HepG2 (cell line): ENCODE measurements at regions not wholly inside any gene's neighbourhood (a gene's known extent, or its start where the extent isn't known, plus 50 kb on each side); places are given as distances from the start of the nearest gene placed in this dataset.

Source experiments
- EZH2 ChIP-seq: conservative IDR thresholded peaks from 2 replicates; pipeline ENCODE4 v1.6.1; 2012; ENCODE audit warnings: mild to moderate bottlenecking, low read depth, low read length, moderate library complexity
- JUNB ChIP-seq: sonication (generic); formaldehyde crosslinking; IDR thresholded peaks from 2 replicates; pipeline ENCODE4 v1.8.0; 2022; ENCODE audit warnings: missing genetic modification reagents, mild to moderate bottlenecking, borderline replicate concordance
- MAFF ChIP-seq: IDR thresholded peaks from 2 replicates; pipeline ENCODE4 v1.6.1; 2011; ENCODE audit warnings: low read depth, low read length, improper control_type of control experiment
- MXD4 ChIP-seq: IDR thresholded peaks from 2 replicates; pipeline ENCODE4 v1.6.1; 2016; ENCODE audit warnings: mild to moderate bottlenecking, missing biosample characterization, missing genetic modification reagents
- NFIC ChIP-seq: IDR thresholded peaks from 2 replicates; pipeline ENCODE4 v1.6.1; 2012; ENCODE audit warnings: mild to moderate bottlenecking, low read length, inconsistent platforms
- RAD21 ChIP-seq: fragments of 450-650 bp; formaldehyde crosslinking; IDR thresholded peaks from 2 replicates; pipeline ENCODE4 v1.5.0; 2020; ENCODE audit warnings: mild to moderate bottlenecking
- SETDB1 ChIP-seq: sonication (generic); formaldehyde crosslinking; IDR thresholded peaks from 2 replicates; pipeline ENCODE4 v1.5.1; 2020; ENCODE audit warnings: missing genetic modification reagents, mild to moderate bottlenecking, borderline replicate concordance
- SNAPC5 ChIP-seq: sonication (generic); formaldehyde crosslinking; IDR thresholded peaks from 2 replicates; pipeline ENCODE4 v1.8.1; 2023; ENCODE audit warnings: mild to moderate bottlenecking, missing genetic modification reagents, borderline replicate concordance
- UBTF ChIP-seq: sonication (generic); formaldehyde crosslinking; IDR thresholded peaks from 2 replicates; pipeline ENCODE4 v1.4.0; 2020; ENCODE audit warnings: mild to moderate bottlenecking, missing genetic modification reagents
- TF ChIP-seq, protein P1 (sequence below): sonication (generic); formaldehyde crosslinking; IDR thresholded peaks from 2 replicates; pipeline ENCODE4 v1.4.0; 2020; ENCODE audit warnings: missing genetic modification reagents
- TF ChIP-seq, protein P2 (sequence below), 2 experiments: sonication (generic) in 1 of 2; formaldehyde crosslinking in 1 of 2; IDR thresholded peaks; 2 replicates each; pipeline versions ENCODE4 v1.5.1 to v1.6.1; 2011 to 2020; ENCODE audit warnings: borderline replicate concordance in 1 of 2, low read depth in 1 of 2, low read length in 1 of 2, mild to moderate bottlenecking in 1 of 2, missing genetic modification reagents in 1 of 2, moderate library complexity in 1 of 2
- TF ChIP-seq, protein P3 (sequence below): sonication (generic); formaldehyde crosslinking; IDR thresholded peaks from 2 replicates; pipeline ENCODE4 v1.4.0; 2020; ENCODE audit warnings: missing genetic modification reagents

- TF ChIP-seq MAFF (no peak), EZH2 (no peak), JUNB (CRISPR knock-in tag) (no peak), NFIC (no peak), UBTF (no peak), MXD4 (CRISPR knock-in tag) (no peak), SETDB1 (CRISPR knock-in tag) (no peak), SNAPC5 (CRISPR knock-in tag) (no peak), RAD21 (CRISPR knock-in tag) (no peak)
- TF ChIP-seq, protein P1, sequence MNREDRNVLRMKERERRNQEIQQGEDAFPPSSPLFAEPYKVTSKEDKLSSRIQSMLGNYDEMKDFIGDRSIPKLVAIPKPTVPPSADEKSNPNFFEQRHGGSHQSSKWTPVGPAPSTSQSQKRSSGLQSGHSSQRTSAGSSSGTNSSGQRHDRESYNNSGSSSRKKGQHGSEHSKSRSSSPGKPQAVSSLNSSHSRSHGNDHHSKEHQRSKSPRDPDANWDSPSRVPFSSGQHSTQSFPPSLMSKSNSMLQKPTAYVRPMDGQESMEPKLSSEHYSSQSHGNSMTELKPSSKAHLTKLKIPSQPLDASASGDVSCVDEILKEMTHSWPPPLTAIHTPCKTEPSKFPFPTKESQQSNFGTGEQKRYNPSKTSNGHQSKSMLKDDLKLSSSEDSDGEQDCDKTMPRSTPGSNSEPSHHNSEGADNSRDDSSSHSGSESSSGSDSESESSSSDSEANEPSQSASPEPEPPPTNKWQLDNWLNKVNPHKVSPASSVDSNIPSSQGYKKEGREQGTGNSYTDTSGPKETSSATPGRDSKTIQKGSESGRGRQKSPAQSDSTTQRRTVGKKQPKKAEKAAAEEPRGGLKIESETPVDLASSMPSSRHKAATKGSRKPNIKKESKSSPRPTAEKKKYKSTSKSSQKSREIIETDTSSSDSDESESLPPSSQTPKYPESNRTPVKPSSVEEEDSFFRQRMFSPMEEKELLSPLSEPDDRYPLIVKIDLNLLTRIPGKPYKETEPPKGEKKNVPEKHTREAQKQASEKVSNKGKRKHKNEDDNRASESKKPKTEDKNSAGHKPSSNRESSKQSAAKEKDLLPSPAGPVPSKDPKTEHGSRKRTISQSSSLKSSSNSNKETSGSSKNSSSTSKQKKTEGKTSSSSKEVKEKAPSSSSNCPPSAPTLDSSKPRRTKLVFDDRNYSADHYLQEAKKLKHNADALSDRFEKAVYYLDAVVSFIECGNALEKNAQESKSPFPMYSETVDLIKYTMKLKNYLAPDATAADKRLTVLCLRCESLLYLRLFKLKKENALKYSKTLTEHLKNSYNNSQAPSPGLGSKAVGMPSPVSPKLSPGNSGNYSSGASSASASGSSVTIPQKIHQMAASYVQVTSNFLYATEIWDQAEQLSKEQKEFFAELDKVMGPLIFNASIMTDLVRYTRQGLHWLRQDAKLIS (CRISPR knock-in tag): no peak
- TF ChIP-seq, protein P2, sequence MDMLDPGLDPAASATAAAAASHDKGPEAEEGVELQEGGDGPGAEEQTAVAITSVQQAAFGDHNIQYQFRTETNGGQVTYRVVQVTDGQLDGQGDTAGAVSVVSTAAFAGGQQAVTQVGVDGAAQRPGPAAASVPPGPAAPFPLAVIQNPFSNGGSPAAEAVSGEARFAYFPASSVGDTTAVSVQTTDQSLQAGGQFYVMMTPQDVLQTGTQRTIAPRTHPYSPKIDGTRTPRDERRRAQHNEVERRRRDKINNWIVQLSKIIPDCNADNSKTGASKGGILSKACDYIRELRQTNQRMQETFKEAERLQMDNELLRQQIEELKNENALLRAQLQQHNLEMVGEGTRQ (IDR thresholded peaks at IDR 0.05; ENCODE audit: low read depth, low read length): no peak
- TF ChIP-seq, protein P2 (CRISPR knock-in tag; IDR thresholded peaks at IDR 0.05; ENCODE audit: borderline replicate concordance): no peak
- TF ChIP-seq, protein P3, sequence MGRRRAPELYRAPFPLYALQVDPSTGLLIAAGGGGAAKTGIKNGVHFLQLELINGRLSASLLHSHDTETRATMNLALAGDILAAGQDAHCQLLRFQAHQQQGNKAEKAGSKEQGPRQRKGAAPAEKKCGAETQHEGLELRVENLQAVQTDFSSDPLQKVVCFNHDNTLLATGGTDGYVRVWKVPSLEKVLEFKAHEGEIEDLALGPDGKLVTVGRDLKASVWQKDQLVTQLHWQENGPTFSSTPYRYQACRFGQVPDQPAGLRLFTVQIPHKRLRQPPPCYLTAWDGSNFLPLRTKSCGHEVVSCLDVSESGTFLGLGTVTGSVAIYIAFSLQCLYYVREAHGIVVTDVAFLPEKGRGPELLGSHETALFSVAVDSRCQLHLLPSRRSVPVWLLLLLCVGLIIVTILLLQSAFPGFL (CRISPR knock-in tag): no peak
Observed at GRCh38 chr13:26819046-26819445, 58.5 kb upstream of the GPR12 start.
